GM10266 (cell line): ENCODE measurements at regions not wholly inside any gene's neighbourhood (a gene's known extent, or its start where the extent isn't known, plus 50 kb on each side); places are given as distances from the start of the nearest gene placed in this dataset.

Experiments used
- DNase-seq: peaks from one replicate; pipeline ENCODE4 v3.0.0; 2012; ENCODE audit errors: extremely low spot score
- CTCF ChIP-seq: IDR thresholded peaks from 2 replicates; pipeline ENCODE4 v1.5.1; 2012; ENCODE audit warnings: mild to moderate bottlenecking, low read depth; ENCODE audit not compliant: control insufficient read depth, insufficient read depth; ENCODE audit errors: missing control alignments

GRCh38 chr9:26334706-26335105 is 557.9 kb downstream of the CAAP1 start:
- no peak for DNase-seq
- TF ChIP-seq CTCF = no peak

GRCh38 chr9:26331223-26331622 is 561.4 kb downstream of the CAAP1 start:
- no peak for DNase-seq
- TF ChIP-seq CTCF = no peak

GRCh38 chr9:26329974-26330373 is 562.6 kb downstream of the CAAP1 start:
- no peak for DNase-seq
- TF ChIP-seq CTCF = no peak

- DNase-seq = peak; percentile 7
- peak; percentile 71 for TF ChIP-seq CTCF
These were observed 566.0 kb downstream of the CAAP1 start for GRCh38 chr9:26326563-26326962.

GRCh38 chr9:26325444-26325829 is 567.2 kb downstream of the CAAP1 start:
- no peak for DNase-seq
- TF ChIP-seq CTCF = no peak

GRCh38 chr9:26324786-26325443 is 567.7 kb downstream of the CAAP1 start:
- no peak for DNase-seq
- no peak for TF ChIP-seq CTCF

GRCh38 chr9:26321935-26322334 is 570.7 kb downstream of the CAAP1 start:
- no peak for TF ChIP-seq CTCF
- DNase-seq = no peak
